ENCODE measurements at regions not wholly inside any gene's neighbourhood (a gene's known extent, or its start where the extent isn't known, plus 50 kb on each side); places are given as distances from the start of the nearest gene placed in this dataset.

- ChIA-PET POLR2A (no interaction called here), CTCF (no interaction called here)
- TF ChIP-seq POLR2AphosphoS5 (IDR thresholded peaks at IDR 0.05; ENCODE audit: insufficient read depth, low read depth, low read length), result no peak
- TF ChIP-seq POLR2A (IDR thresholded peaks at IDR 0.05; ENCODE audit: low read depth, low read length), result no peak
- TF ChIP-seq MAX (IDR thresholded peaks at IDR 0.05; ENCODE audit: insufficient read depth, insufficient read length), result no peak
- Histone ChIP-seq H3K27me3 (ENCODE audit: control insufficient read depth in 2 of 2, insufficient read depth in 2 of 2, low read length in 2 of 2) (no peaks in the 10 kb centered on the region), H3K79me2 (ENCODE audit: control insufficient read depth, insufficient read depth, low read length) (no peaks in the 10 kb centered on the region), H3K27ac (ENCODE audit: insufficient read depth, low read depth, low read length) (no peak overlapping the region), H2AFZ (ENCODE audit: low read depth, low read length) (no peak overlapping the region), H3K9me1 (replicated peaks; ENCODE audit: control insufficient read depth, extremely low read depth, insufficient read depth, low read length) (no peaks in the 10 kb centered on the region), H3K9me3 (replicated peaks; ENCODE audit: control insufficient read depth, insufficient read depth, low read length) (no peaks in the 10 kb centered on the region), H3K4me3 (replicated peaks in 1 of 3; ENCODE audit: insufficient read depth in 1 of 3, low read depth in 1 of 3, low read length in 3 of 3) (no peak overlapping the region), H3K4me1 (ENCODE audit: control insufficient read depth, extremely low read depth, insufficient read depth, low read length) (no peaks in the 10 kb centered on the region), H4K20me1 (replicated peaks; ENCODE audit: control insufficient read depth, extremely low read depth, insufficient read depth, low read length) (no peaks in the 10 kb centered on the region), H3K4me2 (ENCODE audit: insufficient read depth, low read length) (no peak overlapping the region), H3K36me3 (ENCODE audit: control insufficient read depth in 2 of 2, extremely low read depth in 1 of 2, insufficient read depth in 2 of 2, low read length in 2 of 2) (no peaks in the 10 kb centered on the region), H3K9ac (replicated peaks; ENCODE audit: extremely low read depth, insufficient read depth, low read length) (no peak overlapping the region)
- FAIRE-seq (no peak), DNase-seq (ENCODE audit: low read depth, low spot score) (no peak)
- intact Hi-C loops (cut with micrococcal nuclease), result no loop called here
- no TSS peak for BruUV-seq (replicated peaks)
- dilution Hi-C loops (cut with MboI; ENCODE audit: extremely low pct_ligation_motif_present, low sequenced_read_pairs), result no loop called here
These were observed 223.5 kb upstream of the UBE2E2 start for GRCh38 chr3:22979581-22979980.

- dilution Hi-C loops (cut with MboI; ENCODE audit: extremely low pct_ligation_motif_present, low sequenced_read_pairs), result no loop called here
- H3K9me1 ChIP-seq (replicated peaks; ENCODE audit: control insufficient read depth, extremely low read depth, insufficient read depth, low read length), result no peaks in the 10 kb centered on the region
- H3K9ac ChIP-seq (replicated peaks; ENCODE audit: extremely low read depth, insufficient read depth, low read length), result no peak overlapping the region
- no peaks in the 10 kb centered on the region for H3K79me2 ChIP-seq (ENCODE audit: control insufficient read depth, insufficient read depth, low read length)
- H3K4me1 ChIP-seq (ENCODE audit: control insufficient read depth, extremely low read depth, insufficient read depth, low read length), result no peaks in the 10 kb centered on the region
- FAIRE-seq, result no peak
- intact Hi-C loops (cut with micrococcal nuclease), result no loop called here
- H2AFZ ChIP-seq (ENCODE audit: low read depth, low read length), result no peak overlapping the region
- H3K4me3 ChIP-seq (replicated peaks in 1 of 3; ENCODE audit: insufficient read depth in 1 of 3, low read depth in 1 of 3, low read length in 3 of 3), result no peak overlapping the region
- DNase-seq (ENCODE audit: low read depth, low spot score), result no peak
- no peaks in the 10 kb centered on the region for H3K36me3 ChIP-seq (ENCODE audit: control insufficient read depth in 2 of 2, extremely low read depth in 1 of 2, insufficient read depth in 2 of 2, low read length in 2 of 2)
- no peaks in the 10 kb centered on the region for H3K9me3 ChIP-seq (replicated peaks; ENCODE audit: control insufficient read depth, insufficient read depth, low read length)
- TF ChIP-seq GATA2 (IDR thresholded peaks at IDR 0.05; ENCODE audit: insufficient read depth, insufficient read length, low read depth, low read length), result no peak
- TF ChIP-seq EZH2 (IDR thresholded peaks at IDR 0.05; ENCODE audit: borderline replicate concordance, low read depth, low read length, severe bottlenecking), result no peak
- TF ChIP-seq CTCF (IDR thresholded peaks at IDR 0.05; ENCODE audit: extremely low read depth in 1 of 2, insufficient read depth in 1 of 2, low read depth in 1 of 2, low read length in 2 of 2), result no peak
- TF ChIP-seq POLR2A (IDR thresholded peaks at IDR 0.05; ENCODE audit: low read depth, low read length), result no peak
- no peak for TF ChIP-seq POLR2AphosphoS5 (IDR thresholded peaks at IDR 0.05; ENCODE audit: insufficient read depth, low read depth, low read length)
- POLR2A ChIA-PET, result no interaction called here
- CTCF ChIA-PET, result no interaction called here
- H4K20me1 ChIP-seq (replicated peaks; ENCODE audit: control insufficient read depth, extremely low read depth, insufficient read depth, low read length), result no peaks in the 10 kb centered on the region
- H3K4me2 ChIP-seq (ENCODE audit: insufficient read depth, low read length), result no peak overlapping the region
- no TSS peak for BruUV-seq (replicated peaks)
- no peaks in the 10 kb centered on the region for H3K27me3 ChIP-seq (ENCODE audit: control insufficient read depth in 2 of 2, insufficient read depth in 2 of 2, low read length in 2 of 2)
- H3K27ac ChIP-seq (ENCODE audit: insufficient read depth, low read depth, low read length), result no peak overlapping the region
These were observed 222.8 kb upstream of the UBE2E2 start for GRCh38 chr3:22980346-22980745.

Measured in endothelial cell of umbilical vein (primary cell).